GM23338 (cell line): ENCODE measurements at regions not wholly inside any gene's neighbourhood (a gene's known extent, or its start where the extent isn't known, plus 50 kb on each side); places are given as distances from the start of the nearest gene placed in this dataset.

Experiments used
- ATAC-seq: fragments of 200-7000 bp; cut with Tn5 transposase; 3 replicates; pipeline ENCODE4 v1.9.1; 2020
- DNase-seq: peaks from one replicate; pipeline ENCODE4 v3.0.0-alpha.2; 2015; ENCODE audit warnings: low spot score
- H2AFZ ChIP-seq: fragments of 200-600 bp; sonication (generic); 2 replicates; pipeline ENCODE4 v1.8.0; 2016; ENCODE audit warnings: antibody characterized with exemption, mild to moderate bottlenecking, moderate library complexity
- H3F3A ChIP-seq: fragments of 200-600 bp; sonication (generic); replicated peaks from 2 replicates; pipeline ENCODE4 v1.8.0; 2017; ENCODE audit warnings: antibody characterized with exemption, mixed run types, low read depth
- H3K27ac ChIP-seq: fragments of 200-600 bp; sonication (generic); 2 replicates; pipeline ENCODE4 v1.6.1; 2016; ENCODE audit warnings: low read depth
- H3K27me3 ChIP-seq: fragments of 200-600 bp; sonication (generic); 2 replicates; pipeline ENCODE4 v1.8.0; 2016; ENCODE audit warnings: mild to moderate bottlenecking, mixed run types, moderate library complexity; ENCODE audit not compliant: insufficient read depth
- H3K36me3 ChIP-seq: fragments of 200-600 bp; sonication (generic); 2 replicates; pipeline ENCODE4 v1.8.0; 2016; ENCODE audit warnings: mild to moderate bottlenecking; ENCODE audit not compliant: insufficient read depth
- H3K4me1 ChIP-seq: fragments of 200-600 bp; sonication (generic); 2 replicates; pipeline ENCODE4 v1.8.0; 2016; ENCODE audit warnings: mild to moderate bottlenecking, moderate library complexity; ENCODE audit not compliant: insufficient read depth
- H3K4me2 ChIP-seq: fragments of 200-600 bp; sonication (generic); 2 replicates; pipeline ENCODE4 v1.7.1; 2017; ENCODE audit warnings: mixed run types
- H3K4me3 ChIP-seq: fragments of 200-600 bp; sonication (generic); 2 replicates; pipeline ENCODE4 v1.6.1; 2016; ENCODE audit warnings: mixed run types
- H3K79me2 ChIP-seq: fragments of 200-600 bp; sonication (generic); replicated peaks from 2 replicates; pipeline ENCODE4 v1.8.0; 2017; ENCODE audit warnings: mild to moderate bottlenecking; ENCODE audit not compliant: insufficient read depth
- H3K9me2 ChIP-seq: fragments of 200-600 bp; sonication (generic); 2 replicates; pipeline ENCODE4 v1.8.0; 2017; ENCODE audit not compliant: insufficient read depth
- H4K20me1 ChIP-seq: fragments of 200-600 bp; sonication (generic); replicated peaks from 2 replicates; pipeline ENCODE4 v1.8.0; 2017; ENCODE audit warnings: mild to moderate bottlenecking; ENCODE audit not compliant: insufficient read depth
- H3K27ac Mint-ChIP-seq: 2 replicates; pipeline ENCODE4 v1.8.0; 2020; ENCODE audit warnings: inconsistent platforms, mild to moderate bottlenecking, moderate library complexity, mixed read lengths
- H3K27me3 Mint-ChIP-seq: 3 replicates; pipeline ENCODE4 v1.8.0; 2022; ENCODE audit warnings: low read depth, mild to moderate bottlenecking, moderate library complexity, mixed read lengths, inconsistent platforms; ENCODE audit not compliant: insufficient read depth, poor library complexity
- H3K36me3 Mint-ChIP-seq: 3 replicates; pipeline ENCODE4 v1.8.0; 2021; ENCODE audit warnings: low read depth, mild to moderate bottlenecking, inconsistent platforms, moderate library complexity, mixed read lengths
- H3K4me1 Mint-ChIP-seq: 3 replicates; pipeline ENCODE4 v1.8.0; 2020; ENCODE audit warnings: mild to moderate bottlenecking, inconsistent platforms, mixed read lengths
- H3K4me3 Mint-ChIP-seq: 3 replicates; pipeline ENCODE4 v1.8.0; 2021; ENCODE audit warnings: moderate library complexity, mild to moderate bottlenecking, inconsistent platforms, mixed read lengths
- H3K9me3 Mint-ChIP-seq: 3 replicates; pipeline ENCODE4 v1.8.0; 2020; ENCODE audit warnings: moderate library complexity, mild to moderate bottlenecking, inconsistent platforms, mixed read lengths
- CREB1 ChIP-seq: fragments of 250-450 bp; sonication (Bioruptor Pico); IDR thresholded peaks from 2 replicates; pipeline ENCODE4 v1.5.0; 2020; ENCODE audit warnings: low read depth, mild to moderate bottlenecking, moderate library complexity
- EZH2 ChIP-seq: fragments of 200-600 bp; sonication (generic); IDR thresholded peaks from one replicate; pipeline ENCODE4 v1.8.0; 2017; ENCODE audit warnings: antibody characterized with exemption, mild to moderate bottlenecking, low read depth; ENCODE audit not compliant: unreplicated experiment
- POLR2AphosphoS5 ChIP-seq: IDR thresholded peaks from 2 replicates; pipeline ENCODE4 v1.6.1; 2016; ENCODE audit warnings: antibody characterized with exemption, low read depth
- STAT1 ChIP-seq: IDR thresholded peaks from one replicate; pipeline ENCODE4 v1.6.1; 2016; ENCODE audit warnings: antibody characterized with exemption; ENCODE audit not compliant: unreplicated experiment
- ZNF114 ChIP-seq: fragments of 250-450 bp; sonication (Bioruptor Pico); IDR thresholded peaks from 2 replicates; pipeline ENCODE4 v1.5.0; 2020; ENCODE audit warnings: mild to moderate bottlenecking, moderate library complexity
- ZNF331 ChIP-seq: fragments of 250-450 bp; sonication (Bioruptor Pico); IDR thresholded peaks from 2 replicates; pipeline ENCODE4 v1.5.0; 2020; ENCODE audit warnings: low read depth, mild to moderate bottlenecking, moderate library complexity
- TF ChIP-seq, protein P1 (sequence below), 2 experiments: fragments of 200-600 bp in 1 of 2; sonication (generic) in 1 of 2; conservative IDR thresholded peaks; 2 replicates each; pipeline versions ENCODE4 v1.5.1 to v1.6.1; 2016 to 2017; ENCODE audit warnings: antibody characterized with exemption in 2 of 2, low read depth in 2 of 2, mild to moderate bottlenecking in 2 of 2, moderate library complexity in 1 of 2
- TF ChIP-seq, protein P2 (sequence below): fragments of 250-450 bp; sonication (Bioruptor Pico); IDR thresholded peaks from 2 replicates; pipeline ENCODE4 v1.5.0; 2020; ENCODE audit warnings: mild to moderate bottlenecking, moderate library complexity

DNA sequence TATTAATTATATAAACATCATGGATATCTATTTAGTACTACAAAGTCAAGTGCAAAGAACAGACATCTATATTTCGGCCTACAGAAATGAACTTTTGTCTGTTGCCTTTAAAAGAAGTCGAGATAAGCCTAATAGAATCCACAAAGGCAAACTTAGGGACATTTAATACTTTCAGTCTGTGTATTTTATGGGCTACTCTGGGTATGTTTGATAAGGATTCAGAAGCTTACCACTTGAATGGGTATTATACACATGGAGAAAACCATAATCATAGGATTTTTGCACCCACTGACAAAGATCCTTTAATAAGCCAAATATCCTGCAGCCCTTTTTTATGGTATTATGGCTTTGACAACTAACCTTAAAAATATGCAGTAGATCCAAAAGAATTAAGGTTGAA, 224.8 kb downstream of the LMO4 start (continued):
- TF ChIP-seq, protein P1, sequence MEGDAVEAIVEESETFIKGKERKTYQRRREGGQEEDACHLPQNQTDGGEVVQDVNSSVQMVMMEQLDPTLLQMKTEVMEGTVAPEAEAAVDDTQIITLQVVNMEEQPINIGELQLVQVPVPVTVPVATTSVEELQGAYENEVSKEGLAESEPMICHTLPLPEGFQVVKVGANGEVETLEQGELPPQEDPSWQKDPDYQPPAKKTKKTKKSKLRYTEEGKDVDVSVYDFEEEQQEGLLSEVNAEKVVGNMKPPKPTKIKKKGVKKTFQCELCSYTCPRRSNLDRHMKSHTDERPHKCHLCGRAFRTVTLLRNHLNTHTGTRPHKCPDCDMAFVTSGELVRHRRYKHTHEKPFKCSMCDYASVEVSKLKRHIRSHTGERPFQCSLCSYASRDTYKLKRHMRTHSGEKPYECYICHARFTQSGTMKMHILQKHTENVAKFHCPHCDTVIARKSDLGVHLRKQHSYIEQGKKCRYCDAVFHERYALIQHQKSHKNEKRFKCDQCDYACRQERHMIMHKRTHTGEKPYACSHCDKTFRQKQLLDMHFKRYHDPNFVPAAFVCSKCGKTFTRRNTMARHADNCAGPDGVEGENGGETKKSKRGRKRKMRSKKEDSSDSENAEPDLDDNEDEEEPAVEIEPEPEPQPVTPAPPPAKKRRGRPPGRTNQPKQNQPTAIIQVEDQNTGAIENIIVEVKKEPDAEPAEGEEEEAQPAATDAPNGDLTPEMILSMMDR (conservative IDR thresholded peaks at IDR 0.05; ENCODE audit: low read depth in 2 of 2) = no peak
- TF ChIP-seq EZH2 = no peak
- no peak for TF ChIP-seq STAT1
- TF ChIP-seq ZNF331 (CRISPR knock-in tag) = no peak
- TF ChIP-seq POLR2AphosphoS5 = no peak
- TF ChIP-seq ZNF114 (CRISPR knock-in tag) = no peak
- TF ChIP-seq, protein P2, sequence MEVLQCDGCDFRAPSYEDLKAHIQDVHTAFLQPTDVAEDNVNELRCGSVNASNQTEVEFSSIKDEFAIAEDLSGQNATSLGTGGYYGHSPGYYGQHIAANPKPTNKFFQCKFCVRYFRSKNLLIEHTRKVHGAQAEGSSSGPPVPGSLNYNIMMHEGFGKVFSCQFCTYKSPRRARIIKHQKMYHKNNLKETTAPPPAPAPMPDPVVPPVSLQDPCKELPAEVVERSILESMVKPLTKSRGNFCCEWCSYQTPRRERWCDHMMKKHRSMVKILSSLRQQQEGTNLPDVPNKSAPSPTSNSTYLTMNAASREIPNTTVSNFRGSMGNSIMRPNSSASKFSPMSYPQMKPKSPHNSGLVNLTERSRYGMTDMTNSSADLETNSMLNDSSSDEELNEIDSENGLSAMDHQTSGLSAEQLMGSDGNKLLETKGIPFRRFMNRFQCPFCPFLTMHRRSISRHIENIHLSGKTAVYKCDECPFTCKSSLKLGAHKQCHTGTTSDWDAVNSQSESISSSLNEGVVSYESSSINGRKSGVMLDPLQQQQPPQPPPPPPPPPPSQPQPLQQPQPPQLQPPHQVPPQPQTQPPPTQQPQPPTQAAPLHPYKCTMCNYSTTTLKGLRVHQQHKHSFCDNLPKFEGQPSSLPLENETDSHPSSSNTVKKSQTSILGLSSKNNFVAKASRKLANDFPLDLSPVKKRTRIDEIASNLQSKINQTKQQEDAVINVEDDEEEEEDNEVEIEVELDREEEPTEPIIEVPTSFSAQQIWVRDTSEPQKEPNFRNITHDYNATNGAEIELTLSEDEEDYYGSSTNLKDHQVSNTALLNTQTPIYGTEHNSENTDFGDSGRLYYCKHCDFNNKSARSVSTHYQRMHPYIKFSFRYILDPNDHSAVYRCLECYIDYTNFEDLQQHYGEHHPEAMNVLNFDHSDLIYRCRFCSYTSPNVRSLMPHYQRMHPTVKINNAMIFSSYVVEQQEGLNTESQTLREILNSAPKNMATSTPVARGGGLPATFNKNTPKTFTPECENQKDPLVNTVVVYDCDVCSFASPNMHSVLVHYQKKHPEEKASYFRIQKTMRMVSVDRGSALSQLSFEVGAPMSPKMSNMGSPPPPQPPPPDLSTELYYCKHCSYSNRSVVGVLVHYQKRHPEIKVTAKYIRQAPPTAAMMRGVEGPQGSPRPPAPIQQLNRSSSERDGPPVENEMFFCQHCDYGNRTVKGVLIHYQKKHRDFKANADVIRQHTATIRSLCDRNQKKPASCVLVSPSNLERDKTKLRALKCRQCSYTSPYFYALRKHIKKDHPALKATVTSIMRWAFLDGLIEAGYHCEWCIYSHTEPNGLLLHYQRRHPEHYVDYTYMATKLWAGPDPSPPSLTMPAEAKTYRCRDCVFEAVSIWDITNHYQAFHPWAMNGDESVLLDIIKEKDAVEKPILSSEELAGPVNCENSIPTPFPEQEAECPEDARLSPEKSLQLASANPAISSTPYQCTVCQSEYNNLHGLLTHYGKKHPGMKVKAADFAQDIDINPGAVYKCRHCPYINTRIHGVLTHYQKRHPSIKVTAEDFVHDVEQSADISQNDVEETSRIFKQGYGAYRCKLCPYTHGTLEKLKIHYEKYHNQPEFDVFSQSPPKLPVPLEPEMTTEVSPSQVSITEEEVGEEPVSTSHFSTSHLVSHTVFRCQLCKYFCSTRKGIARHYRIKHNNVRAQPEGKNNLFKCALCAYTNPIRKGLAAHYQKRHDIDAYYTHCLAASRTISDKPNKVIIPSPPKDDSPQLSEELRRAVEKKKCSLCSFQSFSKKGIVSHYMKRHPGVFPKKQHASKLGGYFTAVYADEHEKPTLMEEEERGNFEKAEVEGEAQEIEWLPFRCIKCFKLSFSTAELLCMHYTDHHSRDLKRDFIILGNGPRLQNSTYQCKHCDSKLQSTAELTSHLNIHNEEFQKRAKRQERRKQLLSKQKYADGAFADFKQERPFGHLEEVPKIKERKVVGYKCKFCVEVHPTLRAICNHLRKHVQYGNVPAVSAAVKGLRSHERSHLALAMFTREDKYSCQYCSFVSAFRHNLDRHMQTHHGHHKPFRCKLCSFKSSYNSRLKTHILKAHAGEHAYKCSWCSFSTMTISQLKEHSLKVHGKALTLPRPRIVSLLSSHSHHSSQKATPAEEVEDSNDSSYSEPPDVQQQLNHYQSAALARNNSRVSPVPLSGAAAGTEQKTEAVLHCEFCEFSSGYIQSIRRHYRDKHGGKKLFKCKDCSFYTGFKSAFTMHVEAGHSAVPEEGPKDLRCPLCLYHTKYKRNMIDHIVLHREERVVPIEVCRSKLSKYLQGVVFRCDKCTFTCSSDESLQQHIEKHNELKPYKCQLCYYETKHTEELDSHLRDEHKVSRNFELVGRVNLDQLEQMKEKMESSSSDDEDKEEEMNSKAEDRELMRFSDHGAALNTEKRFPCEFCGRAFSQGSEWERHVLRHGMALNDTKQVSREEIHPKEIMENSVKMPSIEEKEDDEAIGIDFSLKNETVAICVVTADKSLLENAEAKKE (CRISPR knock-in tag) = no peak
- no peak for TF ChIP-seq CREB1 (CRISPR knock-in tag)

DNA sequence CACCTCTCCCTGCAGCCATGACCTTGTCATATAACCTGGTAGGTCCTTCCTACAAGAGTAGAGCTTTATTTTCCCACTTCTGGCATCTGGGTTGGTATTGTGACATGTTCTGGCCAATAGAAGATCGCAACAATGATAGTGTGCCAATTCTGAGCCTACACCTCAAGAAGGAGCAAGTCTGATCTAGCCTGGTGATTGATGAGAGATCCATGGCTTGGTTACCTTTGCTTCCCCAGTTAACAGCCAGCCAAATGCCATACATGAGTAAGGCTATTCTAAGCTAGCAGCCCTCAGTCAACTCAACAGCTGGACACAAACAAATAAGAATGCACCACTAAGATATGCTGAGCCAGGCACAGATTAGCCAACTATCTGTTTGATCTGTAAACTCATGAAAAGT, 226.7 kb downstream of the LMO4 start:
- no peak overlapping the region for H3K4me3 Mint-ChIP-seq
- no peaks in the 10 kb centered on the region for H3K27me3 ChIP-seq
- no peaks in the 10 kb centered on the region for H4K20me1 ChIP-seq
- no peak overlapping the region for H3K4me2 ChIP-seq
- H3K79me2 ChIP-seq = no peaks in the 10 kb centered on the region
- no peaks in the 10 kb centered on the region for H3F3A ChIP-seq
- H3K27ac ChIP-seq = no peak overlapping the region
- ATAC-seq (no peak), DNase-seq (no peak)
- H3K4me1 Mint-ChIP-seq = no peaks in the 10 kb centered on the region
- H3K27me3 Mint-ChIP-seq = no peaks in the 10 kb centered on the region
- no peaks in the 10 kb centered on the region for H3K36me3 ChIP-seq
- no peak overlapping the region for H3K27ac Mint-ChIP-seq
- no peaks in the 10 kb centered on the region for H3K4me1 ChIP-seq
- no peak overlapping the region for H2AFZ ChIP-seq
- H3K36me3 Mint-ChIP-seq = no peaks in the 10 kb centered on the region
- H3K9me2 ChIP-seq = peaks cover 6% of the 10 kb centered on the region; the same call in 1 of the 2 replicates
- no peak overlapping the region for H3K4me3 ChIP-seq
- no peaks in the 10 kb centered on the region; the same call in 2 of the 3 replicates for H3K9me3 Mint-ChIP-seq
- TF ChIP-seq, protein P2 (CRISPR knock-in tag) = no peak
- TF ChIP-seq ZNF331 (CRISPR knock-in tag) = no peak
- no peak for TF ChIP-seq POLR2AphosphoS5
